ENCODE measurements at regions not wholly inside any gene's neighbourhood (a gene's known extent, or its start where the extent isn't known, plus 50 kb on each side); places are given as distances from the start of the nearest gene placed in this dataset.
"Not testable (repeated sequence)": the region's sequence is repeated elsewhere in the genome, so short reads cannot be mapped to it uniquely, and the experiment has no call there.

DNA sequence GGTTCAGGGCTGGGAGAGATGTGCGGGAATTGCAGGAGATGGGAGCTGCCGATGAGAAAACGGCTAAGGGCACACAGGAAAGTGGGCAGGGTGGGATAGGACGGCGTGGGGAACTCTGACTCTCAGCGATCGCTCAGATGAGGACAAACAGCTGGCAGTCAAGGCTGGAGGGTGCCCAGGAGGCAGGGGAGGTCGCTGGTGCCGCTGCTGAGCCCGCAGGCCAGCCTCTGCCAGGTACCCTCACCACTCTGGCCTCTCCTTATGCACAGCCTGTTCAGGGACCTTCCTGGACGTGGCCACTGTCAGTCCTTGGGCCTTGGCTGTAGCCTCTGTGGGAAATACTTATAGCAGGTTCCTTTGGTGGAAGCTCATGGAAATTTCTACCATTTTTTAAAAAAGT lies 308.6 kb downstream of the TEX29 start:
- intact Hi-C loops (cut with DNase I), result no loop called here
- DNase-seq (ENCODE audit: extremely low spot score), result no peak

DNA sequence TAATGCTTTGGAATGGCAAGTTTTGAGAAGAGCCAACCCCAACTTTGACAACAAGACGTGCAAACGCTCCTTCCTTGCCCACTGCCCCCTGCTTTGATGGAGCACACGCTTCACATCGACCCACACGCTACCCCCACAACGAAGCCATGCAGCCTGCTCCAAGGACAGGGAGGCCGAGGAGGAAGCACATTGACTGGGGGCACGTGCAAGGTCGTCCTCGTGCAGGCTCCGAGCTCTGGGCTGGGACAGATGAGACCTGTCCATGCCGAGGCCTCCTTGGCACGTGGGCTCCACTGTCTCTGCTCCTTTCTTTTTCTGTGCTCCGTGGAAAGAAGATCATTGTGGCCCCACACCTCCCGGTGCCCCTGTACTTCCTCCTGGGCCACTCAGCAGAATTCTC lies 309.0 kb downstream of the TEX29 start:
- 78% methylated on average over 10 of the region's 15 CpGs for WGBS
- peaks cover 0 to 17% (median 0%) of the 10 kb centered on the region in 4 donors for H3K27me3 ChIP-seq
- H3K4me3 ChIP-seq, result no peak overlapping the region
- TF ChIP-seq, protein P1, sequence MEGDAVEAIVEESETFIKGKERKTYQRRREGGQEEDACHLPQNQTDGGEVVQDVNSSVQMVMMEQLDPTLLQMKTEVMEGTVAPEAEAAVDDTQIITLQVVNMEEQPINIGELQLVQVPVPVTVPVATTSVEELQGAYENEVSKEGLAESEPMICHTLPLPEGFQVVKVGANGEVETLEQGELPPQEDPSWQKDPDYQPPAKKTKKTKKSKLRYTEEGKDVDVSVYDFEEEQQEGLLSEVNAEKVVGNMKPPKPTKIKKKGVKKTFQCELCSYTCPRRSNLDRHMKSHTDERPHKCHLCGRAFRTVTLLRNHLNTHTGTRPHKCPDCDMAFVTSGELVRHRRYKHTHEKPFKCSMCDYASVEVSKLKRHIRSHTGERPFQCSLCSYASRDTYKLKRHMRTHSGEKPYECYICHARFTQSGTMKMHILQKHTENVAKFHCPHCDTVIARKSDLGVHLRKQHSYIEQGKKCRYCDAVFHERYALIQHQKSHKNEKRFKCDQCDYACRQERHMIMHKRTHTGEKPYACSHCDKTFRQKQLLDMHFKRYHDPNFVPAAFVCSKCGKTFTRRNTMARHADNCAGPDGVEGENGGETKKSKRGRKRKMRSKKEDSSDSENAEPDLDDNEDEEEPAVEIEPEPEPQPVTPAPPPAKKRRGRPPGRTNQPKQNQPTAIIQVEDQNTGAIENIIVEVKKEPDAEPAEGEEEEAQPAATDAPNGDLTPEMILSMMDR (IDR thresholded peaks at IDR 0.05), result no peak
- TF ChIP-seq POLR2AphosphoS5 (IDR thresholded peaks at IDR 0.05) (no peak), EP300 (IDR thresholded peaks at IDR 0.05) (no peak), POLR2A (IDR thresholded peaks at IDR 0.05; ENCODE audit: low read depth) (no peak)
- H3K27ac ChIP-seq (replicated peaks in 1 of 4), result no peak overlapping the region
- H3K36me3 ChIP-seq, result no peaks in the 10 kb centered on the region
- intact Hi-C loops (cut with DNase I), result no loop called here
- no peak for DNase-seq (ENCODE audit: extremely low spot score)
- H3K9me3 ChIP-seq, result no peaks in the 10 kb centered on the region
- H3K4me1 ChIP-seq, result no peaks in the 10 kb centered on the region

More for the DNA sequence above, 308.6 kb downstream of the TEX29 start:
- Histone ChIP-seq H3K9me3 (no peaks in the 10 kb centered on the region), H3K4me1 (no peaks in the 10 kb centered on the region), H3K4me3 (no peak overlapping the region), H3K27me3 (peaks cover 0 to 17% (median 0%) of the 10 kb centered on the region in 4 donors), H3K36me3 (no peaks in the 10 kb centered on the region), H3K27ac (replicated peaks in 1 of 4) (no peak overlapping the region)
- WGBS, result 74% methylated on average over 11 of the region's 11 CpGs
- no peak for TF ChIP-seq EP300 (IDR thresholded peaks at IDR 0.05)
- TF ChIP-seq POLR2A (IDR thresholded peaks at IDR 0.05; ENCODE audit: low read depth), result no peak
- no peak for TF ChIP-seq POLR2AphosphoS5 (IDR thresholded peaks at IDR 0.05)
- TF ChIP-seq, protein P1 (IDR thresholded peaks at IDR 0.05), result no peak

DNA sequence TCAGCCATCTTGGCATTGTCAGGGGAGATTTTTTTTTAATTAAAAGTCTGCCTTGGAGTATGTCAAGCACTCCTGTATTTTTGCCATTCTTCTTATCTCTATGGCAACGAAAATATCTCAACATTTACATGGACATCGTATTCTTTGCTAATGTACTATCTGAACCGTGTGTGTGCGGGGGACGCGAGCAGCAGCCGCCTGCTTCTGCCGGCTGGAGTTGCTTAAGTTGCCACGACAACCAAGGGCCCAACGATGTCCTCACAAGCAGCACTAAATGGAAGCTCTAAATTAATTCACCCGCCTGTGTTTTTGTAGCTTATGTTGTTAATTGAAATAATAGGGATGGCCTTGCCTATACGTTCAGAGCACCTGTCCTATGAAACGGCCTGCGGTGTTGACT lies 309.5 kb downstream of the TEX29 start:
- H3K4me3 ChIP-seq, result no peak overlapping the region
- intact Hi-C loops (cut with DNase I), result no loop called here
- H3K9me3 ChIP-seq, result no peaks in the 10 kb centered on the region
- WGBS, result 76% methylated on average over 14 of the region's 14 CpGs
- no peak for DNase-seq (ENCODE audit: extremely low spot score)
- no peaks in the 10 kb centered on the region for H3K4me1 ChIP-seq
- no peak overlapping the region for H3K27ac ChIP-seq (replicated peaks in 1 of 4)
- peaks cover 0 to 17% (median 0%) of the 10 kb centered on the region in 4 donors for H3K27me3 ChIP-seq
- TF ChIP-seq POLR2A (IDR thresholded peaks at IDR 0.05; ENCODE audit: low read depth) (no peak), EP300 (IDR thresholded peaks at IDR 0.05) (no peak), POLR2AphosphoS5 (IDR thresholded peaks at IDR 0.05) (no peak)
- TF ChIP-seq, protein P1 (IDR thresholded peaks at IDR 0.05), result no peak
- H3K36me3 ChIP-seq, result no peaks in the 10 kb centered on the region

DNA sequence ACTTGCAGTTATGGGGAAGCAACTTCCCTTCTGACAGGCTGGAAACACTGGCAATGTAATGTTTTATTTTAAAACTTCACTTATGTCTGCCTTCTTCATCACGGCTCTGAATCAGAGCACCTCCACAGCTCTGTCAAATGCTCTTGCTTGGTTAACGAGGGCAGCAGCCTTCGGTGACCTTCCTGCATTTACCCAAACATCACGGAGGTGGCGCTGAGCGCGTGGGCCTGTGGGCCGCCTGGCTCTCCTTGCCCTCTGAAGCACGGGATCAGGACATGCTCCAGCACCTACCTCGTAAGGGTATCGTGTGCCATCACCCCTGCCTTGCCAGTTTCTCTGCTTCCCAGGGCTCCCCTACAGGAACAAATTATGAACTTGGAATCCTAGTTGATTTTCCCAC lies 310.0 kb downstream of the TEX29 start:
- Histone ChIP-seq H3K27me3 (peaks cover 0 to 17% (median 0%) of the 10 kb centered on the region in 4 donors), H3K9me3 (no peaks in the 10 kb centered on the region), H3K4me1 (no peaks in the 10 kb centered on the region), H3K36me3 (no peaks in the 10 kb centered on the region), H3K27ac (replicated peaks in 1 of 4) (no peak overlapping the region), H3K4me3 (no peak overlapping the region)
- no peak for DNase-seq (ENCODE audit: extremely low spot score)
- 86% methylated on average over 11 of the region's 11 CpGs for WGBS
- TF ChIP-seq POLR2AphosphoS5 (IDR thresholded peaks at IDR 0.05) (no peak), EP300 (IDR thresholded peaks at IDR 0.05) (no peak), POLR2A (IDR thresholded peaks at IDR 0.05; ENCODE audit: low read depth) (no peak)
- TF ChIP-seq, protein P1 (IDR thresholded peaks at IDR 0.05), result no peak
- intact Hi-C loops (cut with DNase I), result no loop called here

DNA sequence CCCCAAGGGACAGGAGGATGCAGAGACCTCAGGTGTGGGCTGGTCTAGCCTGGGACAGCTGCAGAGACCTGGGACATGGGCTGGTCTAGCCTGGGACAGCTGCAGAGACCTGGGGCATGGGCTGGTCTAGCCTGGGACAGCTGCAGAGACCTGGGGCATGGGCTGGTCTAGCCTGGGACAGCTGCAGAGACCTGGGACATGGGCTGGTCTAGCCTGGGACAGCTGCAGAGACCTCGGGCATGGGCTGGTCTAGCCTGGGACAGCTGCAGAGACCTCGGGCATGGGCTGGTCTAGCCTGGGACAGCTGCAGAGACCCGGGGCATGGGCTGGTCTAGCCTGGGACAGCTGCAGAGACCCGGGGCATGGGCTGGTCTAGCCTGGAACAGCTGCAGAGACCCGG lies 310.8 kb downstream of the TEX29 start:
- intact Hi-C loops (cut with DNase I); DNase-seq (ENCODE audit: extremely low spot score); H3K4me1 ChIP-seq; H3K4me3 ChIP-seq; H3K9me3 ChIP-seq; H3K36me3 ChIP-seq; H3K27ac ChIP-seq (replicated peaks in 1 of 4): not testable (repeated sequence)
- 56% methylated on average over 3 of the region's 5 CpGs for WGBS
- H3K27me3 ChIP-seq, result peaks cover 0 to 20% (median 0%) of the 10 kb centered on the region in 4 donors

Measured in esophagus muscularis mucosa (tissue), 4 donors.